HepG2 (cell line): ENCODE measurements at regions not wholly inside any gene's neighbourhood (a gene's known extent, or its start where the extent isn't known, plus 50 kb on each side); places are given as distances from the start of the nearest gene placed in this dataset.
"Not testable (repeated sequence)": the region's sequence is repeated elsewhere in the genome, so short reads cannot be mapped to it uniquely, and the experiment has no call there.

Experiments
- ATAC-seq: fragments of 200-7000 bp; cut with Tn5 transposase; 3 replicates; pipeline ENCODE4 v1.9.1; 2020; ENCODE audit warnings: mild to moderate bottlenecking, moderate library complexity
- BruUV-seq: library from RNA; stranded (reverse); fragments of 400-500 nt; replicated peaks from 2 replicates; lab custom pipeline; 2021; lab: Mats Ljungman, UMichigan
- CTCF ChIA-PET: fragments of 300-600 bp; formaldehyde crosslinking; extraction: SDS; loops from one replicate; lab custom pipeline; 2021; ENCODE audit warnings: low total read pairs, inconsistent platforms, low intra/inter-chr PET ratio; lab: Yijun Ruan, JAX
- POLR2A ChIA-PET: fragments of 350-600 bp; sonication (Branson Sonifier 250); formaldehyde crosslinking; loops from one replicate; lab custom pipeline; 2020; ENCODE audit warnings: antibody characterized with exemption, inconsistent platforms; lab: Yijun Ruan, JAX
- DNase-seq: peaks from one replicate; pipeline ENCODE4 v3.0.0-alpha.2; 2015; ENCODE audit warnings: low spot score
- FAIRE-seq: peaks from 3 replicates; lab custom pipeline; 2011; peaks lifted over from hg19 to GRCh38; lab: Jason Lieb, UNC
- H2AFZ ChIP-seq: one replicate; pipeline ENCODE4 v1.6.1; 2011; ENCODE audit warnings: low read length, inconsistent platforms
- H3K27ac ChIP-seq: fragments of 300-600 bp; 3 replicates; pipeline ENCODE4 v1.8.0; 2011; ENCODE audit warnings: mixed run types, mild to moderate bottlenecking, mixed read lengths, low read length, inconsistent platforms; ENCODE audit not compliant: insufficient read depth; ENCODE audit errors: extremely low read length
- H3K27me3 ChIP-seq, 2 experiments: fragments of 200-600 bp in 1 of 2; 2 replicates in 1 of 2; 3 replicates in 1 of 2; pipeline versions ENCODE4 v1.6.0 to v1.8.0; 2011; ENCODE audit warnings: low read length in 2 of 2, mild to moderate bottlenecking in 2 of 2, moderate library complexity in 2 of 2, inconsistent platforms in 1 of 2; ENCODE audit not compliant: insufficient read depth in 2 of 2, control insufficient read depth in 1 of 2
- H3K36me3 ChIP-seq, 2 experiments: fragments of 200-600 bp in 1 of 2; replicated peaks in 1 of 2; 2 replicates in 1 of 2; 3 replicates in 1 of 2; pipeline versions ENCODE4 v1.5.1 to v1.8.0; 2011; ENCODE audit warnings: low read length in 2 of 2, inconsistent platforms in 1 of 2; ENCODE audit not compliant: insufficient read depth in 2 of 2, control insufficient read depth in 1 of 2
- H3K4me1 ChIP-seq: 2 replicates; pipeline ENCODE4 v1.5.1; 2012; ENCODE audit warnings: low read length, inconsistent platforms; ENCODE audit not compliant: insufficient read depth
- H3K4me2 ChIP-seq: 2 replicates; pipeline ENCODE4 v1.6.0; 2011; ENCODE audit warnings: low read depth, low read length, inconsistent platforms
- H3K4me3 ChIP-seq, 3 experiments: fragments of 200-600 bp in 1 of 3; sonication (generic), shearing (Covaris generic) in 1 of 3; replicated peaks in 1 of 3; 2 replicates each; pipeline ENCODE4 v1.5.1; 2011 to 2016; ENCODE audit warnings: low read length in 3 of 3, inconsistent platforms in 2 of 3, low read depth in 2 of 3, mild to moderate bottlenecking in 2 of 3, control low read depth in 1 of 3, mixed read lengths in 1 of 3; ENCODE audit not compliant: insufficient read depth in 1 of 3
- H3K79me2 ChIP-seq: one replicate; pipeline ENCODE4 v1.6.1; 2011; ENCODE audit warnings: low read length, inconsistent platforms; ENCODE audit not compliant: insufficient read depth
- H3K9ac ChIP-seq: 2 replicates; pipeline ENCODE4 v1.6.0; 2011; ENCODE audit warnings: mild to moderate bottlenecking, low read depth, low read length, inconsistent platforms; ENCODE audit not compliant: insufficient read depth
- H3K9me3 ChIP-seq: 2 replicates; pipeline ENCODE4 v1.5.1; 2012; ENCODE audit warnings: mild to moderate bottlenecking, low read length
- H4K20me1 ChIP-seq: 2 replicates; pipeline ENCODE4 v1.6.0; 2011; ENCODE audit warnings: inconsistent platforms, mild to moderate bottlenecking, low read length, moderate library complexity; ENCODE audit not compliant: insufficient read depth
- MIXL1 ChIP-seq: IDR thresholded peaks from 2 replicates; pipeline ENCODE4 v1.6.1; 2016
- PHF8 ChIP-seq: sonication (generic); formaldehyde crosslinking; IDR thresholded peaks from 2 replicates; pipeline ENCODE4 v1.5.0; 2020; ENCODE audit warnings: missing genetic modification reagents
- RXRA ChIP-seq: sonication (generic); formaldehyde crosslinking; IDR thresholded peaks from 2 replicates; pipeline ENCODE4 v1.5.1; 2020; ENCODE audit warnings: missing genetic modification reagents
- ZFP90 ChIP-seq: sonication (generic); formaldehyde crosslinking; IDR thresholded peaks from 2 replicates; pipeline ENCODE4 v1.8.0; 2022; ENCODE audit warnings: missing genetic modification reagents, mild to moderate bottlenecking, inconsistent platforms, borderline replicate concordance
- ZNF101 ChIP-seq: sonication (generic); formaldehyde crosslinking; IDR thresholded peaks from 2 replicates; pipeline ENCODE4 v1.4.0; 2020; ENCODE audit warnings: mild to moderate bottlenecking, low read depth, missing genetic modification reagents, borderline replicate concordance
- ZNF121 ChIP-seq: sonication (generic); formaldehyde crosslinking; IDR thresholded peaks from 2 replicates; pipeline ENCODE4 v1.5.0; 2020; ENCODE audit warnings: mild to moderate bottlenecking, missing genetic modification reagents
- ZNF567 ChIP-seq: sonication (generic); formaldehyde crosslinking; IDR thresholded peaks from 2 replicates; pipeline ENCODE4 v1.8.1; 2023; ENCODE audit warnings: mild to moderate bottlenecking, missing genetic modification reagents, borderline replicate concordance
- WGBS: methylation state at CpG from one replicate; pipeline ENCODE4 v1.1.6; 2017; ENCODE audit warnings: low lambda C conversion rate; 5-methylcytosine and 5-hydroxymethylcytosine counted together
- in situ Hi-C: cut with HindIII; loops from 2 replicates; pipeline ENCODE4 v1.10.0; 2017; ENCODE audit warnings: low pct_unique_long_range_greater_than_20kb; ENCODE audit not compliant: extremely low pct_ligation_motif_present
- intact Hi-C: fragments of 100-400 bp; cut with micrococcal nuclease; formaldehyde crosslinking; loops from one replicate; pipeline ENCODE4 v1.10.0; 2022; ENCODE audit not compliant: unreplicated experiment

DNA sequence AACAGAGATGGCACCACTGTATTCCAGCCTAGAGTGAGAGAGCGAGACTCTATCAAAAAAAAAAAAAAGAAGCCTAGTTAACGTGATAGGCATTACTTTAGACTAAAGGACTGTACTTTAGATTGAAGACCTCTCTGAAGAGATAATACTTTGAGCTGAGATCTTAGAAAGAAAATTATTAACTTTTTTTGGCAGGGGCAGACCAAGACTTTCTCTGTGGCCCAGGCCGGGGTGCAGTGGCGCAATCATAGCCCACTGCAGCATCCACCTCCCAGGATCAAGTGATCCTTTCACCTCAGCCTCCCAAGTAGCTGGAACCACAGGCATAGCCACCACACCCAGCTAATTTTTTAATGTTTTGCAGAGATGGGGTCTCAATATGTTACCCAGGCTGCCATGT lies 75.7 kb upstream of the TNRC6A start:
- intact Hi-C loops = no loop called here
- no peak for TF ChIP-seq ZNF567
- no peak for TF ChIP-seq MIXL1 (CRISPR knock-in tag)
- TF ChIP-seq ZNF101 (CRISPR knock-in tag) = no peak
- TF ChIP-seq ZFP90 (CRISPR knock-in tag) = peak; percentile 41; the same call in 1 of the 2 replicates
- TF ChIP-seq PHF8 (CRISPR knock-in tag) = no peak
- TF ChIP-seq RXRA = no peak

DNA sequence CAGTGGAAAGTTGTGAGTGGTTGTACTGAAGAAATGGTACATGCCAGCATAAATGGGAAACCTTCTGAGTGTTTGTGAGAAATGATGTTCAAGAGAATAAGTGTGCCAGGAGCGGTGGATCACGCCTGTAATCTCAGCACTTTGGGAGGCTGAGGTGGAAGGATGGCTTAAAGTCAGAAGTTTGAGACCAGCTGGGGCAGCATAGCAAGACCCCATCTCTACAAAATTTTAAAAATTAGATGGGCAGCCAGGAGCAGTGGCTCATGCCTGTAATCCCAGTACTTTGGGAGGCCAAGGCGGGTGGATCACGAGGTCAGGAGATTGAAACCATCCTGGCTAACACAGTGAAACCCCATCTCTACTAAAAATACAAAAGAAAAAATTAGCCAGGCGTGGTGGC lies 63.5 kb upstream of the TNRC6A start:
- FAIRE-seq, H2AFZ ChIP-seq, H3K36me3 ChIP-seq, POLR2A ChIA-PET, in situ Hi-C loops, H3K9me3 ChIP-seq, H3K4me1 ChIP-seq, H4K20me1 ChIP-seq, H3K9ac ChIP-seq, CTCF ChIA-PET, BruUV-seq, DNase-seq, H3K27ac ChIP-seq, ATAC-seq, H3K4me2 ChIP-seq, H3K79me2 ChIP-seq, intact Hi-C loops, H3K4me3 ChIP-seq, H3K27me3 ChIP-seq: not testable (repeated sequence)
- TF ChIP-seq ZNF121 (CRISPR knock-in tag) = peak; percentile 61; the same call in 1 of the 2 replicates
- 22% methylated on average over 5 of the region's 5 CpGs for WGBS

More for the DNA sequence above, 75.7 kb upstream of the TNRC6A start:
- no peak overlapping the region for H2AFZ ChIP-seq
- 36% methylated on average over 4 of the region's 4 CpGs for WGBS
- in situ Hi-C loops = no loop called here
- H3K36me3 ChIP-seq = no peaks in the 10 kb centered on the region
- no TSS peak for BruUV-seq
- no peaks in the 10 kb centered on the region for H3K79me2 ChIP-seq
- FAIRE-seq (no peak), ATAC-seq (no peak), DNase-seq (no peak)
- H3K4me3 ChIP-seq = no peak overlapping the region
- no peaks in the 10 kb centered on the region for H3K27me3 ChIP-seq
- no peaks in the 10 kb centered on the region for H4K20me1 ChIP-seq
- H3K4me2 ChIP-seq = no peak overlapping the region
- CTCF ChIA-PET = no interaction called here
- no peak overlapping the region for H3K27ac ChIP-seq
- POLR2A ChIA-PET = no interaction called here
- peaks cover 18% of the 10 kb centered on the region for H3K4me1 ChIP-seq
- no peaks in the 10 kb centered on the region for H3K9me3 ChIP-seq
- H3K9ac ChIP-seq = no peak overlapping the region
